Skin of body (tissue), 1 donor: ENCODE measurements at regions not wholly inside any gene's neighbourhood (a gene's known extent, or its start where the extent isn't known, plus 50 kb on each side); places are given as distances from the start of the nearest gene placed in this dataset.
"Not testable (repeated sequence)": the region's sequence is repeated elsewhere in the genome, so short reads cannot be mapped to it uniquely, and the experiment has no call there.

ENCODE experiments used
- DNase-seq: peaks from one replicate; lab custom pipeline; 2025; lab: John Stamatoyannopoulos, UW

DNA sequence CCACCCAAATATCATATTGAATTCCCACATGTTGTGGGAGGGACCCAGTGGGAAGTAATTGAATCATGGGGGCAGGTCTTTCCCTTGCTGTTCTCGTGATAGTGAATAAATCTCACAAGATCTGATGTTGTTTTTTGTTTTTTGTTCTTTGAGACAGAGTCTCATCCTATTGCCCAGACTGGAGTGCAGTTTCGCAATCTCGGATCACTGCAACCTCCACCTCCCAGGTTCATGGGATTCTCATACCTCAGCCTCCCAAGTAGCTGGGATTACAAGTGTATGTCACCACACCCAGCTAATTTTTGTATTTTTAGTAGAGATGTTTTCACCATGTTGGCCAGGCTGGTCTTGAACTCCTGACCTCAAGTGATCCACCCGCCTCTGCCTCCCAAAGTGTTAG, 552.6 kb upstream of the VRK2 start:
- not testable (repeated sequence) for DNase-seq

DNA sequence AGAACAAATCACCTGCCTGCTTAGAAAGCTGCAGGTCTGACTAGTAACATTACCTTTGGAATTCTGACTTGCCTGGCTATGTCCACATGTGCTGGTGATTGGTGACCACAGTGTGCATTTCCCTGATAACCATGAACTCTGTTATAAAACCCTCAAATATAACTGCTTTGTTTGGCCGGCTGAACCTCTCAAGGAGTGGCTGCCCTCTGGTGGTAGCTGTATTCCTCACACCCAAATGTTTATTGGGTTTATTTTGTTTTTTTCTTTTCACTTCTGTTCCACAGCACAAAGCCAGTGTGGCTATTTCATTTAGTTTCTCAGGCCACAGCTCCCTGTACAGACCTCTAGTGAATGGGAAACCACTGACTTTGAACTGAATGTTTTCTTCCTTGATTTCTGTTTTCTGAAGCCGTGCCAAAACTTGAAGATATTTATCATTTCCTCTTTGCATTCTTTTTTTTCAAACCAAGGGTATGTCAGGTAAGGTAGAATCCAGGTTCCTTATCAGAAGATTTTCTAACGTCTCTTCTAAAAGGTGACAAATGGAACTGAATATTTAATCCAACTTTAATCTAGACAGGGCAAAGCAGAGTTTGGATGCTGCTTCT, 549.0 kb upstream of the VRK2 start:
- no peak for DNase-seq

DNA sequence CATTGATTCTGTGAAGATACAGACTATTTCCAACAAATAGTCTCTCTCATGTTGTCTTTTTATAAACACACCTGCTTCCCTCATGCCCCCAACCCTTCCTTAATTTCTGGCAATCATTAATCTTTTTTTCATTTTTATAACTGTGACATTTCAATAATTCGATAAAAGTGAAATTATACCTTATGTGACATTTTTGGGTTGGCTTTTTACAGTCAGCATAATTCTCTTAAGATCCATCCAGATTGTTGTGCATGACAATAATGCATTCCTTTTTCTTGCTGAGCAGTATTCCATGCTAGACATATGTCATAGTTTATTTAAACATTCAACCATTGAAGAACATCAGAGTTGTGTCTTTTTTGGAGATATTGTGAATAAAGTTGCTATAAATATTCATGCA, 541.8 kb upstream of the VRK2 start:
- no peak for DNase-seq

DNA sequence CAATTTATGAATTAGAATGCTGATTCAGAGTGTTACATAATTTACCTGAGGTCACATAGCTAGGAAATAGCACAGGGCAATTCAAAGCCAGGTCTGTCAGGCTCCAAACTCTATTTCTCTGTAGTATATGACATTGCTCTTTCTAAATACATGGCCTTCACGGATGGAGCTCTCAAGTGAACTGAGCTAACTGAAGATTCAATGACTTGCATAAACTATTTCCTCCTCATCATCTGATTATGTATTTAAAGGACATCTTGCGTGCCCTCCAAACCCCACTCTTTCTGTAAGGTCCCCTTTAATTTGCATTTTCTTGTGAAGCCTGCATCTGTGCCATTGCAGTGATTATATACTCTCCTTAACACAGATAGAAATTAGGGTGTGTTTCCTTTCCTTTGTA, 537.4 kb upstream of the VRK2 start:
- no peak for DNase-seq

DNA sequence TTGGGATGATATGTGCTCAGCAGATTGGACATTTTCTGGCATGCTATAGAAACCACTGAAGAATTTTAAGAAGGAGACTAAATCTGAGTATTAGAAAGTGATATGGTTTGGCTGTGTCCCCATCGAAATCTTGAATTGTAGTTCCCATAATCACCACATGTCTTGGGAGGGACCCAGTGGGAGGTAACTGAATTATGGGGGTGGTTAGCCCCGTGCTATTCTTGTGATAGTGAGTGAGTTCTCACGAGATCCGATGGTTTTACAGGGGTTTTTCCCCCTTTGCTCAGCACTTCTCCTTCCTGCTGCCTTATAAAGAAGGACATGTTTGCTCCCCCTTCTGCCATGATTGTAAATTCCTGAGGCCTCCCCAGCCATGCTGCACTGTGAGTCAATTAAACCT, 535.9 kb upstream of the VRK2 start:
- DNase-seq: no peak

DNA sequence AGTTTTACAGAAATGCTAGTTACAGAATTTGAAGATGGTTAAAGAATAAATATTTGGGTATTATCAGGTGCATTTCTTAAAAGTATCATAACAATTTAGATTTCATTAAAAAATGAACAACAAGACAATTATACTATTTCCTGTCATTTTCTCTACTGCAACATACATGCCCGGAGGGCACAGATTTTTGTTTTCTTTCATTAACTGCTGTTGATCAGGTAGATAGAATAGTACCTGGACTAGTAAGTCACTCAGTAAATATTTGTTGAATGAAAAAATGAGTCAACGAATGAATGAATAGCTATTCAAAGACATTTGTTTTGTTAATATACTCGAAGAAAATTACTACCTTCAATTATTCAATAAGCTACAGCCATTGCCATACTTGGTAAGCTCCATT, 531.2 kb upstream of the VRK2 start:
- no peak for DNase-seq

DNA sequence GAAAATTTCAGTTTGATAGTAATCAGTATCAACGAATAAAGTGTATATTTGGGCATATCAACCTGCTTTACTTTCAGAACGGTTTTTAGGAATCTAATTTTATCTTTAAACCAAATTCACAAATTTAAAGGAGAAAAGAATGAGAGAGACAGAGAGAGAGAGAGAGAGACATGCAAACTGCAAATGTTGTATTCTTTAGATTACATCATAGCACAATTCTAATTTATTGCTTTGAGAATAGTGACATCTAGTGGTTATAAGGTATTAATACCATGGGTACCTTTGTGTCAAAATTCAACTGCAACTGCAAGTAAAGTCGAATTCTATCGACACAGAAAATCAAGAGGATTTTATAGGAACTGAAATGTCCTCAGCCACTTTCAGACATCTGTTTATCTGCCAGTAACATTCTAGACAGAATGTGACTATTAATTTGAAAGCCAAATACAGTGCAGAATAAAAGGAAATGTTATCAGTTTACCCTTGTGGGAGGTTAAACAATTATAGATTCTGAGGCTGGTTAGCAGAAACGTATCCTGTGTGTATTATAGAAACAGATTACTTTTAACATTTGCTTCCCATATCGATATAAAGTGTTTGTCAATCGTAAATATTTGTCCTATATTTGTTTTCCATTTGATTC, 529.8 kb upstream of the VRK2 start:
- peak; percentile 17 for DNase-seq

DNA sequence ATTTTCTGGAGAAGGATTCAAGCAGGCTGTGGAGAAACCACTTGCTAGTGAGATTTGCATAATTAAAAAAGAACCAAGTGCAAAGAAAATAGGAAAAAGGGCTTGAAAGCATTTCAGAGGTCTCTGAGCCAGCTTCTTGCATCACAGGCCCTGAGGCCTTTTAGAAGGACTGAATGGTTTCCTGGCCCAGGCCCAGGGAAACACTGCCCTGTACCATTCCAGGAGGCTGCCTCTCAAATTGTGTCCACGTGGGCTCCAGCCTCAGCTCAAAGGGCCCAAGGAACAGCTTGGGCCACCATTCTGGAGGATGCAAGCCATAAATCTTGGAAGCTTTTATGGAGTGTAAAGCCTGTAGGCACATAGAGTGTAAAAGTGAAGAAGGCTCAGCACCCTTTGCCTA, 523.3 kb upstream of the VRK2 start:
- DNase-seq: no peak

DNA sequence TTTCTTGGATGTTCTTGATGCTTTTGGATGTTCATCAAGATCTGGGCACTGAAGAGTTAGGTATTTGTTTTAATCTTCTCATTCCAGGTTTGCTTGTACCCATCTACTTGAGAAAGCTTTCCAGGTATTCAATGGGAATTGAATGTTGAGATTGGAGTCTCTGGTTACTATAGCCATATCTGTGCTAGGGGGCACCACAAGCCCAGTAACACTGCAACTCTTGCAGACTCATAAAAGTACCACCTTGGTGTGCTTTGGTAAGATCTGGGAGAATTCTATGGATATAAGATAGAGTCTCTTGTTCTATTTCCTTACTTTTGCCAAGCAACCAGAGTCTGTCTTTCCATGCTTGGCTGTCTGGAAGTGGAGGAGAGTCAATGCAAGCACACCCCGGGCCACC, 518.9 kb upstream of the VRK2 start:
- DNase-seq: no peak

DNA sequence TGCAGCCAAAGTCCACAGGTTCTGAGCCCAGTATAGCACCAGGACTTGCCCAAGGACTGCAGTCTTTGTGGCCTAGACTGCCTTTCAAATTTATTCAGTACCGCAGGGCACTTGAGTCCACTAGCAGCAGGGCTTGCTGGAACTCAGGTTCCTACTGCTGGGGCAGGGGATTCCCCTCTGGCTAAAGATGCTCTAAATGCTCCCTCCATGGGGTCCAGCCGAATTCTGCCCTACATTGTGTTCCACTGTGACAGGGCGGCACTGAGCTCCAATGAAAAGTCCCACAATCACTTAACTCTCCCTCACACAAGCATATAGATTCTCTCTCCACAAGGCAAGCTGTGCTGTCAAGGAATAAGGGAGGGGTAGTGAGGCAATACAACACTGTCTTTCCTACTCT, 518.1 kb upstream of the VRK2 start:
- no peak for DNase-seq

DNA sequence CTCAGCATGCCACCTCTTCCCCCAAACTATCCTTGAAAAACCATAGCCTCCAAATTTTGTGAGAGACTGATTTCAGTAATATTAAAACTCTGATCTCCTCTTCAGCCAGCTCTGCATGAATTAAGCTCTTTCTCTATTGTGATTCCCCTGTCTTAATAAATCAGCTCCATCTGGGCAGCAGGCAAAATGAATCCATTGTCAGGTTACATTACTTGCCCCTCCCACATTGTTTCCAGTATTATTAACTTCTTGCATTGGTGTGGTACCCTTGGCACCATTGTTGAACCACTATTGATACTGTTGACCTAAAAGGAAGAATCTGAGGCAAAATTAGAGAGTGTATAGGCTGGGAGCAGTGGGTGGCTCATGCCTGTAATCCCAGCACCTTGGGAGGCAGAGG, 512.2 kb upstream of the VRK2 start:
- no peak for DNase-seq

DNA sequence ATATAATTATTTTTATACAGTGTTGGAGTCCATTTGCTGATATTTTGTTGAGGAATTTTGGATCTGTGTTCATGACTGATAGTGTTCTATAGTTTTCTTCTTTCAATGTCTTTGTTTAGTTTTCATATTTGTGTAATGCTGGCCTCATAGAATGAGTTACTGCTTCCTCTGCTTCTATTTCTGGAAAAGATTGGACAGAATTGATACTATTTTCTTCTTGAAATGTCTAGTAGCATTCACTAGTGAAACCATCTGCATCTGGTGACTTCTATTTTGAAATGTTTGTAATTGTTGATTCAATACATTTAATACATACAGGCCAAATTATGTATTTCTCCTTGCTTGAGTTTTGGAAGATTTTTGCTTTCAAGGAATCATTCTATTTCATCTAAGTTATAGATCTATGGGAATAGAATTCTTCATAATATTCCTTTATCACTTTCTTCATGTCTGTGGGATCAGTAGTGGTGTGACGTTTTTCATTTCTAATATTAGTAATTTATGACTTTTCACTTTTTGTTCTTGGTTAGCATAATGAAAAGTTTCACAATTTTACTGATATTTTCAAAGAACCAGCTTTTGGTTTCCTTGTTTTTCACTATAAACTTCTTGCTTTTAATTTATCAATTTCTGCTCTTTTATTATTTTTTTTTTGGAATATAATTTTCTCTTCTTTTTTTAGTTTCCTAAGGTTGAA, 509.9 kb upstream of the VRK2 start:
- no peak for DNase-seq

DNA sequence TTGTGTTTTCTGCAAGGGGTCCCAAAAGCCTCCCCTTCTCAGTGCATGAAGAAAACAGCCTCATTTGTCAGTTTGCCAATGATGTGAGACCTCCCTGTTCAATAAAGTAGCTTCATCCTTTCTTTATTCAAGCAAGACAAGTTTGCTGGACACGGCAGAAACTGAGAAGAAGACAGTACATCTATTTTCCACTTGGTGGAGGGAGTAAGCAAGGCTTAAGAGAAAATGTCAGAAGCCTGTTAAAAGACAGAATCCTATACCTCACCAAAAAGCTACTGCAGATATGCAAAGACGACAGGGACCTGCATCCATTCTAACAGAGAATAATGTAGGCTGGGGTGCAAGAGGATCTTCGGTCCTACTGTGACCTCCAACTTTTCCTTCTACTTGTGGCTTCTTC, 506.8 kb upstream of the VRK2 start:
- no peak for DNase-seq

DNA sequence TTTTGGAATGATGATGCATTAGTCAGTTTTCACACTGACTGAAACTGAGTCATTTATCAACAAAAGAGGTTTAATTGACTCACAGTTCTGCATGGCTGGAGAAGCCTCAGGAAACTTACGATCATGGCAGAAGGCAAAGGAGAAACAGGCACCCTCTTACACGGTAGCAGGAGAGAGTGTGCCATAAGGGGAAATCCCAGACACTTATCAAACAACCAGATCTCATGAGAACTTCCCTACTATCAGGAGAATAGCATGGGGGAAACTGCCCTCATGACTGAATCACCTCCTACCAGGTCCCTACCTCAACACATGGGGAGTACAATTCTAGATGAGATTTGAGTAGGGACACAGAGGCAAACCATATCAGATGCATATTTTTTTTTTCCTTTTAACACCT, 504.5 kb upstream of the VRK2 start:
- no peak for DNase-seq

DNA sequence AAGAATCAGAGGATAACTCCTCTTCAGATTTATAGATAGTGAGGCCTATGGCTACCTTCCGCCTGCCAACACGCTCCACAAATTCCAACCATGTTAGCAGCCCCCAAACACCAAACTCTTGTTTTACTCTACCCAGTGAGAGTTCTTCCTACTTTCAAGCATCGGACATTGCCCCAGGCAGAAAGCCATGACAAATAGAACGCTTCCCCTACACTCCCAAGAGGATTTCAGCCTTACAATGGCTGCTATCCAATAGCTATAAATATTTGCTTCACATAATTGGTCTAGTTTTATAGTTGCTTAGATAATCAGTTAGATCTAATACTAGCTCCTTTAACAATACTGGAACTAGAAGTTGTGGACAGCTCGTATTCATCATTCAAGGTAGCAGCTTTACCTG, 503.4 kb upstream of the VRK2 start:
- DNase-seq: no peak

DNA sequence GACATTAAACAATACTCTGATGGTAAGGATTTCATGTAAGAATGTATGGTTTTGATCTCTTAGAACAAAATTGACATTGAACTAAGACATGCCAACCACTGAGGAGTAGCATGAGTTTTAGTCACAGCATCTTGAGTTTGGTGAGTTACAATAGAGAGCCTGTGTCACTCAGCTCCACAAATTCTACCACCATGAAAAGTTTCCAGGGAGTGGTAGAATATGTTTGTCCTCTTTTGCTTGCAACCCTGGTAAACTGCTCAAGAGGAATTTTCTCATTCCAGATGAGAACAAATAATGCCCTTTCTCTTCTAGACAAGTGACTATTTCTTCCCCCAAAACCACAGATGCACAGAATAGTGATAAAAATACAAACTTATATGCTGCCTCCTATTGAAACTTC, 502.0 kb upstream of the VRK2 start:
- no peak for DNase-seq

DNA sequence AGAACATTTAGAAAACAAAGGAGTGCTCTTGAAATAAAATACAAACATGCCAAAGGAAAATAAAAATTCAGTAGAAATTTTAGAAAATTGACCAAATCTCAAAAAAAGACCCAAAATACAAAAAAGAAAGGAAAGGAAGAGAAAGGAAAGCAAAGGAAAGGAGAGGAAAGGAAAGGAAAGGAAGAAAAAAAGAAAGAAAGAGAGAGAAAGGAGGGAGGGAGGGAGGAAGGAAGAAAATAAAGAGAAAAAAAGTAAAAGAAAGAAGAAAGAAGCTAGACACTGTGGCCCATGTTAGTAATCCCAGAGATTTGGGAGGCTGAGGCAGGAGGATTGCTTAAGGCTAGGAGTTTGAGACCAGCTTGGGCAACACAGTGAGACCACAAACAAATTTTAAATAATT, 500.1 kb upstream of the VRK2 start:
- DNase-seq: no peak

DNA sequence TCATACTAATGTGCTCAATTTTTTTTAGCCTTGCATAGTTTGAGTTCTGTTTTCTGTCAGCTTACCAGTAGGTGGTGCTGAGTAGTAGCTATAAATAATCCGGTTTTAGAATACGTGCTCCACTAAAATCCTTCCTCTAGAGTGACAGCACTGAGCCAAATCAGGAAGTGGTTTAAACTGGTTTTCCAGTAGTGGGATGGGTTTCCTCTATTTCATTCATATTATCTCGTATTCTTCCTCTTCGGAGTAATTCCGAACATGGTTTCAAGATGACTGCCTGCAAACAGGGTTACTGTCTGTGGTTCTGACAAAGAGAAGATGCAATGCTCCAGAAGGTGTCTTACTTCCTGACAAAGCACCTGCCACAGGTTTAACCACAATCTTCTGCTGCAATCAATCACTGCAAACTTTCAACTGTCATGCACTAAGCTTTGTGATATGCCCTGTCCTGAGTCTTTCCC, 496.9 kb upstream of the VRK2 start:
- no peak for DNase-seq

DNA sequence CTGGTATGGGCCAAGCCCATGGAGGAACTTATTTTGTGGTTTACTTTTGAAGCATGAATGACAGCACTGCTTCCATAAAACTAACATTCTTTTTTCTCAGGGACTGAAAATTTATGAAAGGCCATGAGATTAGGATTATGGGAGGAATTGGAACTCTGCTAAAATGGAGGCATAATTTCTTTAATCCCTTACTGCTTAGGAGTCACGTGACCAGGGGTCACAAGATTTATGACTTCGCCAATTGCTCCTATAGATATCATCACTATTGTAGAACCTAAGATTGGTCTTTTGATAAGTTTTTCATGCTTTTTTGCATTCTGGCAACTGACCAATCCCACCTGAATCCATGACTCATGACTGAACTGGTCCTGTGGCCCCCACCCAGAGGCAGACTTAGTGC, 495.7 kb upstream of the VRK2 start:
- no peak for DNase-seq

DNA sequence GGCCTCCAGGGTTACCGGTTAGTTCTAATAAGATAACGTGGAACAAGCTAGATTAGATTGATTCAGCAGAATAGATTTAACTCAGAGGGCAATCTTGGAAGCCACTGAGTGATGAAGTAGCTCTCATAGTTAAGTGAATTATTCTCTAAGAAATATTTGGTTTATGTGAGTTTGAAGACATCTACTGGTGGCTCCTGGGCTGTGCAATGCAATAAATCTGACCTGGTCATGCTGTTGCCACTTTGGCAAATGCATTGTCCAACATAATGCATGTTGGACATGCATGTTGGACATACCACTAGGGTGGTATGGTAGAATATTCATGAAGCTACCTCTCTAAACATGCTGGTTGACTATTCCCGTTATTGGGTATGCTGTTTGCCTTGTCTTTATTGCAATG, 493.7 kb upstream of the VRK2 start:
- no peak for DNase-seq

DNA sequence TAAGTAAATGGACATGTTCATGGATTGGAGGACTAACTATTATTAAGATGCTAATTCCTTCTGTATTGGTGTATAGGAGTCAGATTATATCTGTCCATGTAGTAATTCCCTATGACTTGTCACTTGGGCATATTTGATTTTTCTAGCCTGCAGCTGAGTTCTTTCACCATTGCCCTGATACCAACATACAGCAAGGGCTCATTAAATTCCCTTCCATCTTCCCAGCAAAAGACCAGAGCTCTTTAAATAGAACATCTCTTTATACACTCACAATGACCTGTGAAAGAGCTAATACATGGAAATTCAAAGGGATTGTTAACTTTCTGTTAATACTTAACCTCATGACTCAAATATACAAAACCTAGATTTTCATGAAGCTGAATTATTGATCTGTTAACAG, 492.3 kb upstream of the VRK2 start:
- no peak for DNase-seq

DNA sequence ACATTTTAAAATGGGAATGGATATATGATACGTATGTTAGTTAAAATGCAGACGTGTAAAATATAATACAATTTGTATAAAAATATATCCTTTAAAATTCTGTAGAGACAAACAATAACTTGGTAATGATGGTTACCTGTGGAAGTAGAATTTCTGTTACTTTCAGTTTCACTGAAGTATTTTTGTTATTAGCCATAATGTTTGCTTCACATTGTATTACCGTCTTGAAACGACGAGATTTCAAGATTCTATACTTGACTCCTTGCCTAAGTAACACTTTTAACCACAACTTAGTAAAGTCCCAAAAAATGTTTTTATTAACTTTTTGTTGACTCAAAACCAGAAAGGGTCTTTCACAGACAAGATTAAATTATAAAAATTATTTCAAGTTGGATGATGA, 488.3 kb upstream of the VRK2 start:
- no peak for DNase-seq

DNA sequence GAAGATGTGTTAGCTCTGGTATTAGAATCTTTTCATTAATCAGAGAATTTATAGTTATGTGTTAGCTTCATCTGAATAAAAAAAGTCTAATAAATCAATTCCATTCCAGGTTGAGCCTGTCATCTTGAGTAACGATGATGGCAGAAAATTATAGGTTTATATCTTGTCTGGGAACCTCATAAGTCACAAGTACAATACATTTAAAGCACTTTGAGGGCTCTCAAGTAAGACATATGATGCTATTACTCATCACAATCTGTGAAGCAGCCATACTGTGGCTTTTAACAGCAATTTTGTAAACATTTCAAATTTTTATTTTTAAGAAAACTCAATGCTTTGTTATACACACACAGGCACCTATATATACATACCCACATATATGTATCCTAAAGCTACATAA, 484.1 kb upstream of the VRK2 start:
- DNase-seq: no peak
